ENCODE measurements at regions not wholly inside any gene's neighbourhood (a gene's known extent, or its start where the extent isn't known, plus 50 kb on each side); places are given as distances from the start of the nearest gene placed in this dataset.

DNA sequence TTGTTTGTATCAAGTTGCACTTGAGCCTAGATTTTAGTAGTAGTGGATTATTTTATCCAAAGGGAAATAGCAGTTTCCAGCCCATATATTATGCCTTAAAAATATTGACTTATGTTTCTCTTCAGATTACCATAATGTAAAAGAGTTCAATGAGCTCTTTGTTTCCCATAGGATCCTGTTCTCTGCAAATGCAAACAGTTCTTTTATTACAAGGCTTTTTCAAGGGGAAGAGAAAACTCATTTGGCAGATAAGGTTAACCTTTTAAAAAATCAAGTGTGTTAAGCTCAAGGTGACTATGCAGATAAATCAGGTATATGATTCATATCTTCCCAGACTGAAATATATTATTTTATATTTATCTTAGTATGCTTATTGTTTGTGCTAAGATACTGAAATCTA lies 961.2 kb upstream of the SPRY2 start:
- no peak for DNase-seq (ENCODE audit: low spot score)
- no peak overlapping the region for H3K27ac ChIP-seq
- no peaks in the 10 kb centered on the region for H3K36me3 ChIP-seq
- no peak overlapping the region for H3K4me3 ChIP-seq
- TF ChIP-seq, protein P1, sequence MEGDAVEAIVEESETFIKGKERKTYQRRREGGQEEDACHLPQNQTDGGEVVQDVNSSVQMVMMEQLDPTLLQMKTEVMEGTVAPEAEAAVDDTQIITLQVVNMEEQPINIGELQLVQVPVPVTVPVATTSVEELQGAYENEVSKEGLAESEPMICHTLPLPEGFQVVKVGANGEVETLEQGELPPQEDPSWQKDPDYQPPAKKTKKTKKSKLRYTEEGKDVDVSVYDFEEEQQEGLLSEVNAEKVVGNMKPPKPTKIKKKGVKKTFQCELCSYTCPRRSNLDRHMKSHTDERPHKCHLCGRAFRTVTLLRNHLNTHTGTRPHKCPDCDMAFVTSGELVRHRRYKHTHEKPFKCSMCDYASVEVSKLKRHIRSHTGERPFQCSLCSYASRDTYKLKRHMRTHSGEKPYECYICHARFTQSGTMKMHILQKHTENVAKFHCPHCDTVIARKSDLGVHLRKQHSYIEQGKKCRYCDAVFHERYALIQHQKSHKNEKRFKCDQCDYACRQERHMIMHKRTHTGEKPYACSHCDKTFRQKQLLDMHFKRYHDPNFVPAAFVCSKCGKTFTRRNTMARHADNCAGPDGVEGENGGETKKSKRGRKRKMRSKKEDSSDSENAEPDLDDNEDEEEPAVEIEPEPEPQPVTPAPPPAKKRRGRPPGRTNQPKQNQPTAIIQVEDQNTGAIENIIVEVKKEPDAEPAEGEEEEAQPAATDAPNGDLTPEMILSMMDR (IDR thresholded peaks at IDR 0.05): no peak
- H3K4me1 ChIP-seq: no peaks in the 10 kb centered on the region
- H3K9me3 ChIP-seq: no peaks in the 10 kb centered on the region
- H3K27me3 ChIP-seq: no peaks in the 10 kb centered on the region

DNA sequence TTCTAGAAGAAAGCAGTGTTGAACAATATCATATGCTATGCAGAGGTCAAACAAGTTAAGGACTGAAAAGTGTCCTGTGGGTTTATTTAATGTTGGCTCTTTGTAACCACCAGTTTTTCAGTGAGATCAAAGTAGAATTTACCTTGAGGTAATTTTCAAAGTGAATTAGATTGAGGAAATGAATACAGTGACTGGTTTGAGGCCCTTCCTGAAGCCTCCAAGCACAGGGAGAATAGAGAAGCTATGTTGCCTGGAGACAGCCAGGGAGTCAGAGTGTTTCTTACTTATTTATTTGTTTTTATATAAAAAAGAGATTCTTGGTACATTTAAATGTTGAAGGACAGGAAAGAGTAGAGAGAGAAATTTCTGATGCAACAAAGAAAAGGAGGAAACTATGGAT lies 954.3 kb upstream of the SPRY2 start:
- H3K4me3 ChIP-seq: no peak overlapping the region
- H3K36me3 ChIP-seq: no peaks in the 10 kb centered on the region
- TF ChIP-seq, protein P1 (IDR thresholded peaks at IDR 0.05): no peak
- H3K9me3 ChIP-seq: no peaks in the 10 kb centered on the region
- no peaks in the 10 kb centered on the region for H3K4me1 ChIP-seq
- no peak for DNase-seq (ENCODE audit: low spot score)
- no peaks in the 10 kb centered on the region for H3K27me3 ChIP-seq
- no peak overlapping the region for H3K27ac ChIP-seq

DNA sequence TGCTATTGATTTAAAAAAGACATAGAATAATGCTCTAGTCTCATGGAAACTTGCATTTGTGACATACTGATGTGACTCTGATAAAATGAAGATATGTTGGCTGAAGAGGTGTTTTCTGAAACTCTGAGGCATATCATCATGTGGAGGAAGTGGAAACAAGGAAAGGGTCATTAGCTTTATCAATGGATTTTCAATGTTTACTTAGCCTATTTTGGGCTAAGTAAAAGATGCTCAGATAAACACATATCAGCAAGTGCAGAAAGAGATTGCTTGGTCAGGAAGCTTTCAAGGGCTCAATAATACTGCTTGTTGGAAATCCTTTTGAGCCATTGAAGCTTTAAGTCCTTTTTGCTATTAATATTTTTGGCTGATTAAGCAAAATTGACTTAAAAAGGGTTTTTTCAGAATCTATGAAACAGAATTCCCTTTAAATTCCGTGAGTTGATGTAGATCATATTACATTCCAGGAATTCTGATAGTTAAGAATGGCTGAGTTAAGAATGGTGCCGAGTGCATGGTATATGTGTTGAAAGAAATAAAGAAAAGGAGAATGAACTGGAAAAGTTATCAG lies 952.8 kb upstream of the SPRY2 start:
- Histone ChIP-seq H3K27me3 (no peaks in the 10 kb centered on the region), H3K4me3 (no peak overlapping the region), H3K4me1 (no peaks in the 10 kb centered on the region), H3K9me3 (no peaks in the 10 kb centered on the region), H3K36me3 (no peaks in the 10 kb centered on the region), H3K27ac (no peak overlapping the region)
- TF ChIP-seq, protein P1 (IDR thresholded peaks at IDR 0.05): no peak
- no peak for DNase-seq (ENCODE audit: low spot score)

DNA sequence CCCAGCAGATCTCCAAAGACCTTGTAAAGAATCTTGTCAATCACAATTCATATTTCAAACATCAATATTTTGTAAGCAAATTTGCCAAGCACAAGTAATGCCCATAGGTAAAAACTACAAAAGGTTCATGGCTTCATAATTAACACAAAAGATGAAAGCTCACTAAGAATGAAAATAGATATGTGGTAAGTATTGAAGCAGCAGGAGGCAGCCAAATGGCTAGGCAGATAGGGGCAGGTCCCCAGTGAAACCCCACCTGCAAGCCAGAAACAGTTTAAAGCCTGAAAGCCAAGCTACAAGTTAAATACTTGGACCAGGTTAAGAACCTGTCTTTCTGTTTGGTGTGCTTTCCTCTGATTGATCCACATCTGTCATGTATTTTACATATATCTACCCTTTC lies 942.6 kb upstream of the SPRY2 start:
- Histone ChIP-seq H3K36me3 (no peaks in the 10 kb centered on the region), H3K4me1 (no peaks in the 10 kb centered on the region), H3K27me3 (no peaks in the 10 kb centered on the region), H3K4me3 (no peak overlapping the region), H3K9me3 (no peaks in the 10 kb centered on the region), H3K27ac (no peak overlapping the region)
- no peak for DNase-seq (ENCODE audit: low spot score)
- TF ChIP-seq, protein P1 (IDR thresholded peaks at IDR 0.05): no peak

DNA sequence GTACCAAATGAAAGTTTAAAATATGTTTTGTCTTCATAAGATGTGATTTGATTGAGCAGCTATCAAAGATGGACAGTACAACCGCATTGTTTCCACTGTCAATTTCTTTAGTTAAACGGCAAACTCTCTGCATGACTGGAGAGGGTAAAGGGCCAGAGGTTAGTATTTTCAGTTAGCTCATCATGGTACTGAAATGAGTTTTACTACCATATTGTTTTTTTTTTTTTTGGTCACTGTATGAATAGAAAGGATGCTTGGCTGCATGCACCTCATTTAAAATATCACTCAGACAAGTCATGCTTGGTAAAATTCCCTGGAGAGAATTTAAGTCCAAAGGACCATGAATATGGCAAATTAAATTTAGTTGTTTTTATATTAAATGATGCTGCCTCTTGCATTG lies 942.1 kb upstream of the SPRY2 start:
- TF ChIP-seq, protein P1 (IDR thresholded peaks at IDR 0.05): no peak
- Histone ChIP-seq H3K4me1 (no peaks in the 10 kb centered on the region), H3K9me3 (no peaks in the 10 kb centered on the region), H3K27ac (no peak overlapping the region), H3K4me3 (no peak overlapping the region), H3K27me3 (no peaks in the 10 kb centered on the region), H3K36me3 (no peaks in the 10 kb centered on the region)
- no peak for DNase-seq (ENCODE audit: low spot score)

DNA sequence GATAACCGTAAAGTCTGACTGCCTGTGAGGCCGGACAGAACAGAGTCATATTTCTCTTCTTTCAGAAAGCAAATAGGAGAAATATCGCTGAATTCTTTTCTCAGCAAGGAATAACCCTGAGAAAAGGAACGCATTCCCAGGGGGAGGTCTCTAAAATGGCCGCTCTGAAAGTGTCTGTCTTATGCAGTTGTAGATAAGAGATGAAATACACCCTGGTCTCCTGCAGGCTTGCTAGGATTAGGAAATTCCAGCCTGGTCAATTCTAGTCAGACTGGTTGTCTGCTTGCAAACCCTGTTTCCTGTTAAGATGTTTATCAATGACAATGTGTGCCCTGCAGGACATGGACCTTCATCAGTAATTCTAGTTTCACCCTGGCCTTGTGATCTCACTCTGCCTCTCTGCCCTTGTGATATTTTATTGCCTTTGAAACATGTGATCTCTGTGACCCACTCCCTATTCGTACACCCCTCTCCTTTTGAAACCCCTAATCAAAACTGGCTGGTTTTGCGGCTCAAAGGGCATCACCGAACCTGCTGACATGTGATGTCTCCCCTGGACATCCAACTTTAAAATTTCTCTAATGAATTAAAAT lies 934.8 kb upstream of the SPRY2 start:
- DNase-seq (ENCODE audit: low spot score): no peak
- Histone ChIP-seq H3K27ac (no peak overlapping the region), H3K9me3 (peaks cover 0 to 21% of the 10 kb centered on the region in 2 donors), H3K4me1 (no peaks in the 10 kb centered on the region), H3K36me3 (no peaks in the 10 kb centered on the region), H3K27me3 (no peaks in the 10 kb centered on the region), H3K4me3 (no peak overlapping the region)
- TF ChIP-seq, protein P1 (IDR thresholded peaks at IDR 0.05): no peak
